ENCODE measurements at regions not wholly inside any gene's neighbourhood (a gene's known extent, or its start where the extent isn't known, plus 50 kb on each side); places are given as distances from the start of the nearest gene placed in this dataset.

DNA sequence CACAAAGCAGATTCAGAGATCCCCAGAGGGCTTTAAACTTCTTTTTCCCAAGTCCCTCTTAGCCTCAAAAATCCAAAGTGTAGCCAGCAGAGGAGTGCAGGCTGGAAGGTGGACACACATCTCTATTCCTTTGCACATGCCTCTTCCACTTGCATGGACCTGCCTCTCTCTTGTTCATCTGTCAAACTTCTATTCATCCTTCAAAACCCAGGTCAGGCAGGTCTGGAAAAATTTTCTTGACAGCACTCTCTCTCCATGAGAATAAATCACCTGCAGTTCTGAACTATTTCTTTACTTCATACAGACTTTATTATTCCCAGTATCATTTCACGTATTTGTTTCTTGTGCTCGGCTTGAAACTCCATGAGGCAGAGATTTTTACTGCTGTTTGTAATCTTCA, 127.5 kb downstream of the SS18 start:
- Histone ChIP-seq H3K9me2 (ENCODE audit: insufficient read depth) (no peaks in the 10 kb centered on the region), H3K79me2 (ENCODE audit: insufficient read depth, low read length) (no peaks in the 10 kb centered on the region), H3K9me3 (ENCODE audit: control insufficient read depth in 1 of 2, insufficient read depth in 1 of 2, low read depth in 1 of 2, low read length in 2 of 2) (no peaks in the 10 kb centered on the region), H3K27ac (ENCODE audit: low read depth, low read length) (no peak overlapping the region), H4K20me1 (ENCODE audit: insufficient read depth) (no peaks in the 10 kb centered on the region), H3K27me3 (ENCODE audit: insufficient read depth, low read length) (peaks cover 17% of the 10 kb centered on the region; the same call in 1 of the 2 replicates), H3K4me1 (ENCODE audit: control insufficient read depth in 1 of 2, insufficient read depth in 2 of 2, low read length in 2 of 2) (no peaks in the 10 kb centered on the region), H3K4me2 (ENCODE audit: low read length) (no peak overlapping the region), H3K36me3 (ENCODE audit: control insufficient read depth in 1 of 2, insufficient read depth in 2 of 2, low read length in 2 of 2) (no peaks in the 10 kb centered on the region), H2AFZ (ENCODE audit: low read depth, low read length, poor library complexity, severe bottlenecking) (no peak overlapping the region), H3K9ac (ENCODE audit: low read length) (no peak overlapping the region), H3K4me3 (replicated peaks in 1 of 2; ENCODE audit: low read depth in 1 of 2, low read length in 2 of 2) (no peak overlapping the region)
- no peak for DNase-seq (ENCODE audit: low read depth, low spot score)
- CTCF ChIA-PET = no interaction called here
- POLR2A ChIA-PET = no interaction called here
- BruUV-seq (replicated peaks) = no TSS peak
- RAD21 ChIA-PET (ENCODE audit: low non-redundant PET in 1 of 2, low total read pairs in 2 of 2, uncharacterized antibody in 2 of 2, unreplicated experiment in 2 of 2) = no interaction called here
- TF ChIP-seq RAD21 (IDR thresholded peaks at IDR 0.05; ENCODE audit: low read depth) (no peak), EGR1 (IDR thresholded peaks at IDR 0.05; ENCODE audit: low read depth) (no peak), JUND (IDR thresholded peaks at IDR 0.05) (no peak), CTCF (IDR thresholded peaks at IDR 0.05 in 2 of 3, conservative IDR thresholded peaks at IDR 0.05 in 1 of 3; ENCODE audit: borderline replicate concordance in 1 of 3, insufficient read depth in 1 of 3, low read depth in 2 of 3, low read length in 2 of 3) (no peak), EZH2phosphoT487 (IDR thresholded peaks at IDR 0.05; ENCODE audit: borderline replicate concordance) (no peak)
- ATAC-seq = no peak
- intact Hi-C loops (cut with micrococcal nuclease) = no loop called here

DNA sequence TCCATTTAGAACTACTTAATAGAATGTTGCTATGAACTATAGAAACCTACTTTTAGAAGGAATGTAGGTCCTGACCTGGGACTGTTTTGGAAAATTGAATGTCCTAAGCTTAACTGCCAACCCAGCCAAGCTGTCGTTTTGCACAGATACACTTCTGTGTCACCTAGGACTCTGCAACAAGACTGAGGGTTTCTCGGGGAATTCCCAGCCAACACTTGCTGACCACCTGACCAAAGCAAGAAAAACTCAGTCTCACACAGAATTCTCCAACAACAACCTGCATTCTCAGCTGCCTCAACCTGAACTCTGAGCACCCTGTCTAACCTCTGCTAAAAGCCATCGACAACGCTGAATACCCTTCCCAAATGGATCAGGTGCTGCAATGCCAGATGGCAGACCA, 128.2 kb downstream of the SS18 start:
- no peak overlapping the region for H2AFZ ChIP-seq (ENCODE audit: low read depth, low read length, poor library complexity, severe bottlenecking)
- RAD21 ChIA-PET (ENCODE audit: low non-redundant PET in 1 of 2, low total read pairs in 2 of 2, uncharacterized antibody in 2 of 2, unreplicated experiment in 2 of 2) = no interaction called here
- TF ChIP-seq EZH2phosphoT487 (IDR thresholded peaks at IDR 0.05; ENCODE audit: borderline replicate concordance) (no peak), ATF3 (IDR thresholded peaks at IDR 0.05) (no peak), ZBTB33 (IDR thresholded peaks at IDR 0.05; ENCODE audit: extremely low read depth, insufficient replicate concordance, low read length) (no peak), RAD21 (IDR thresholded peaks at IDR 0.05; ENCODE audit: low read depth) (no peak), JUND (IDR thresholded peaks at IDR 0.05) (no peak), SRF (IDR thresholded peaks at IDR 0.05; ENCODE audit: low read depth) (no peak), MAX (IDR thresholded peaks at IDR 0.05) (no peak), YY1 (IDR thresholded peaks at IDR 0.05; ENCODE audit: extremely low read depth, insufficient replicate concordance, low read depth, low read length) (no peak), ZFX (IDR thresholded peaks at IDR 0.05) (no peak)
- BruUV-seq (replicated peaks) = no TSS peak
- no peak overlapping the region for H3K4me2 ChIP-seq (ENCODE audit: low read length)
- H3K36me3 ChIP-seq (ENCODE audit: control insufficient read depth in 1 of 2, insufficient read depth in 2 of 2, low read length in 2 of 2) = no peaks in the 10 kb centered on the region
- POLR2A ChIA-PET = no interaction called here
- no peak for ATAC-seq
- H3K4me1 ChIP-seq (ENCODE audit: control insufficient read depth in 1 of 2, insufficient read depth in 2 of 2, low read length in 2 of 2) = no peaks in the 10 kb centered on the region
- peaks cover 17% of the 10 kb centered on the region; the same call in 1 of the 2 replicates for H3K27me3 ChIP-seq (ENCODE audit: insufficient read depth, low read length)
- no peaks in the 10 kb centered on the region for H4K20me1 ChIP-seq (ENCODE audit: insufficient read depth)
- no peaks in the 10 kb centered on the region for H3K79me2 ChIP-seq (ENCODE audit: insufficient read depth, low read length)
- no peaks in the 10 kb centered on the region for H3K9me3 ChIP-seq (ENCODE audit: control insufficient read depth in 1 of 2, insufficient read depth in 1 of 2, low read depth in 1 of 2, low read length in 2 of 2)
- no peak overlapping the region for H3K9ac ChIP-seq (ENCODE audit: low read length)
- intact Hi-C loops (cut with micrococcal nuclease) = no loop called here
- CTCF ChIA-PET = no interaction called here
- no peaks in the 10 kb centered on the region for H3K9me2 ChIP-seq (ENCODE audit: insufficient read depth)
- no peak for DNase-seq (ENCODE audit: low read depth, low spot score)
- H3K4me3 ChIP-seq (replicated peaks in 1 of 2; ENCODE audit: low read depth in 1 of 2, low read length in 2 of 2) = no peak overlapping the region
- no peak overlapping the region for H3K27ac ChIP-seq (ENCODE audit: low read depth, low read length)

Data from HCT116 (cell line).